CD4-positive, alpha-beta T cell (primary cell): ENCODE measurements at regions not wholly inside any gene's neighbourhood (a gene's known extent, or its start where the extent isn't known, plus 50 kb on each side); places are given as distances from the start of the nearest gene placed in this dataset.

ENCODE experiments used
- ATAC-seq: fragments of 200-7000 bp; cut with Tn5 transposase; one replicate; pipeline ENCODE4 v1.10.0; 2022; ENCODE audit warnings: mild to moderate bottlenecking; ENCODE audit not compliant: poor library complexity
- CTCF ChIA-PET: fragments of 350-600 bp; sonication (Branson Sonifier 250); formaldehyde crosslinking; loops from one replicate; lab custom pipeline; 2021; ENCODE audit warnings: antibody characterized with exemption, inconsistent platforms; lab: Charles Lee
- POLR2A ChIA-PET: fragments of 350-600 bp; sonication (Branson Sonifier 250); formaldehyde crosslinking; loops from one replicate; lab custom pipeline; 2021; ENCODE audit warnings: antibody characterized with exemption, inconsistent platforms; lab: Charles Lee
- DNase-seq, 14 experiments: peaks; one replicate each; pipeline ENCODE4 v3.0.0-alpha.2; 2013 to 2020; ENCODE audit warnings: mixed read lengths in 2 of 14
- H3K27ac ChIP-seq, 2 donors: one replicate each; pipeline versions ENCODE4 v1.5.1 to v1.7.0; 2013; ENCODE audit warnings: low read length in 2 of 2, low read depth in 1 of 2, mild to moderate bottlenecking in 1 of 2
- H3K27me3 ChIP-seq, 2 experiments: 1 replicate in 1 of 2; 2 replicates in 1 of 2; pipeline versions ENCODE4 v1.6.1 to v1.7.0; 2013; ENCODE audit warnings: low read length in 2 of 2, control low read depth in 1 of 2, mild to moderate bottlenecking in 1 of 2, moderate library complexity in 1 of 2; ENCODE audit not compliant: insufficient read depth in 2 of 2, control insufficient read depth in 1 of 2
- H3K36me3 ChIP-seq: one replicate; pipeline ENCODE4 v1.6.1; 2013; ENCODE audit warnings: low read length, control low read depth; ENCODE audit not compliant: insufficient read depth
- H3K4me1 ChIP-seq: one replicate; pipeline ENCODE4 v1.6.1; 2013; ENCODE audit warnings: low read length, control low read depth; ENCODE audit not compliant: insufficient read depth
- H3K4me3 ChIP-seq: one replicate; pipeline ENCODE4 v1.5.1; 2013; ENCODE audit warnings: mild to moderate bottlenecking, low read length, moderate library complexity
- H3K9me3 ChIP-seq, 2 experiments: 1 replicate in 1 of 2; 2 replicates in 1 of 2; pipeline versions ENCODE4 v1.6.1 to v1.7.0; 2013; ENCODE audit warnings: low read length in 2 of 2, mild to moderate bottlenecking in 2 of 2, control low read depth in 1 of 2, moderate library complexity in 1 of 2; ENCODE audit not compliant: control insufficient read depth in 1 of 2, insufficient read depth in 1 of 2
- H3K27ac Mint-ChIP-seq: one replicate; pipeline ENCODE4 v1.8.0; 2020; ENCODE audit warnings: mixed read lengths
- H3K27me3 Mint-ChIP-seq: one replicate; pipeline ENCODE4 v1.8.0; 2021; ENCODE audit warnings: mixed read lengths
- H3K36me3 Mint-ChIP-seq: one replicate; pipeline ENCODE4 v1.8.0; 2021; ENCODE audit warnings: low read depth, mixed read lengths
- H3K4me1 Mint-ChIP-seq: one replicate; pipeline ENCODE4 v1.8.0; 2021; ENCODE audit warnings: low read depth, mixed read lengths
- H3K4me3 Mint-ChIP-seq: one replicate; pipeline ENCODE4 v1.8.0; 2020; ENCODE audit warnings: mild to moderate bottlenecking, mixed read lengths
- H3K9me3 Mint-ChIP-seq: one replicate; pipeline ENCODE4 v1.8.0; 2020; ENCODE audit warnings: mixed read lengths
- CTCF ChIP-seq: fragments of 200-600 bp; IDR thresholded peaks from one replicate; pipeline ENCODE4 v1.8.0; 2022; ENCODE audit warnings: antibody characterized with exemption, mild to moderate bottlenecking
- intact Hi-C, 2 experiments: fragments of 100-400 bp; cut with DNase I in 1 of 2; cut with micrococcal nuclease in 1 of 2; formaldehyde crosslinking; loops; one replicate each; pipeline versions ENCODE4 v1.15.1 to v1.9.0; 2023 to 2025; cut with DNase I, micrococcal nuclease

- Histone ChIP-seq H3K36me3 (no peaks in the 10 kb centered on the region), H3K4me1 (no peaks in the 10 kb centered on the region), H3K27me3 (no peaks in the 10 kb centered on the region), H3K27ac (no peak overlapping the region), H3K4me3 (no peak overlapping the region), H3K9me3 (no peaks in the 10 kb centered on the region)
- CTCF ChIA-PET, result no interaction called here
- H3K36me3 Mint-ChIP-seq, result no peaks in the 10 kb centered on the region
- H3K9me3 Mint-ChIP-seq, result no peaks in the 10 kb centered on the region
- peaks cover 19% of the 10 kb centered on the region for H3K27me3 Mint-ChIP-seq
- intact Hi-C loops, result no loop called here
- DNase-seq, result no peak
- H3K4me3 Mint-ChIP-seq, result no peak overlapping the region
- no peak overlapping the region for H3K27ac Mint-ChIP-seq
- no peak for TF ChIP-seq CTCF
- no peaks in the 10 kb centered on the region for H3K4me1 Mint-ChIP-seq
- POLR2A ChIA-PET, result no interaction called here
- ATAC-seq, result no peak
These were observed 333.3 kb upstream of the ROPN1 start for GRCh38 chr3:124325248-124325647.

DNA sequence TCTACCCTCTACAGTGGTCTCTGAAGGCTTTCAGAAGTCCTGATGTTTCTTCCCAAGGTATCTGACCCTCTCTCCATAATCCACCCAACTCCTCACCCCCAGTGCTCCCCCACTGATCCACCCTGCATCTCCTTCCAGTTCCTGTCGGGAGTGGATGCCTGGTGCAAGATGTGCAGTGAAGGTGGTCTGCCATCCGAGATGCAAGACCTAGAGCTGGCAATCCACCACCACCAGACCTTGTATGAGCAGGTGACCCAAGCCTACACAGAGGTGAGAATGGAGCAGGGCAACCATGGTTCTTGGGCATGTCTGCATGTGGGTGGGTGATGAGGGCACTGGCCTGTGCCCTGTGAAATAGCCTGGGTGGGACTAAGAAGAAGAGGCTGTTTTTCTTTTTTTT is 337.8 kb upstream of the ROPN1 start:
- Mint-ChIP-seq H3K27ac (no peak overlapping the region), H3K4me1 (no peaks in the 10 kb centered on the region), H3K27me3 (peaks cover 7% of the 10 kb centered on the region), H3K9me3 (no peaks in the 10 kb centered on the region), H3K4me3 (no peak overlapping the region), H3K36me3 (no peaks in the 10 kb centered on the region)
- POLR2A ChIA-PET, result no interaction called here
- Histone ChIP-seq H3K27ac (no peak overlapping the region), H3K4me1 (no peaks in the 10 kb centered on the region), H3K27me3 (no peaks in the 10 kb centered on the region), H3K9me3 (peaks cover 0 to 7% of the 10 kb centered on the region in 2 experiments), H3K36me3 (no peaks in the 10 kb centered on the region), H3K4me3 (no peak overlapping the region)
- intact Hi-C loops, result no loop called here
- CTCF ChIA-PET, result no interaction called here
- ATAC-seq (no peak), DNase-seq (no peak)
- TF ChIP-seq CTCF, result no peak

- Mint-ChIP-seq H3K36me3 (no peaks in the 10 kb centered on the region), H3K4me1 (no peaks in the 10 kb centered on the region), H3K27ac (no peak overlapping the region), H3K27me3 (peaks cover 12% of the 10 kb centered on the region), H3K4me3 (no peak overlapping the region), H3K9me3 (no peaks in the 10 kb centered on the region)
- TF ChIP-seq CTCF, result no peak
- H3K4me1 ChIP-seq, result no peaks in the 10 kb centered on the region
- ChIA-PET POLR2A (no interaction called here), CTCF (no interaction called here)
- H3K27ac ChIP-seq, result no peak overlapping the region
- no peaks in the 10 kb centered on the region for H3K27me3 ChIP-seq
- DNase-seq, result no peak
- intact Hi-C loops, result no loop called here
- no peak for ATAC-seq
- peaks cover 0 to 7% of the 10 kb centered on the region in 2 experiments for H3K9me3 ChIP-seq
- H3K4me3 ChIP-seq, result no peak overlapping the region
- H3K36me3 ChIP-seq, result no peaks in the 10 kb centered on the region
These were observed 342.2 kb upstream of the ROPN1 start for GRCh38 chr3:124333931-124334640.
